HG03196 (cell line): ENCODE measurements at regions not wholly inside any gene's neighbourhood (a gene's known extent, or its start where the extent isn't known, plus 50 kb on each side); places are given as distances from the start of the nearest gene placed in this dataset.
"Not testable (repeated sequence)": the region's sequence is repeated elsewhere in the genome, so short reads cannot be mapped to it uniquely, and the experiment has no call there.

Experiments used
- ATAC-seq: cut with Tn5 transposase; IDR thresholded peaks from one replicate; pipeline ENCODE4 v1.9.1; 2021; ENCODE audit not compliant: unreplicated experiment

- ATAC-seq: no peak
Observed at GRCh38 chr2:13180729-13181128, 464.0 kb downstream of the TRIB2 start.

GRCh38 chr2:13193075-13193474 is 476.3 kb downstream of the TRIB2 start:
- ATAC-seq: no peak

GRCh38 chr2:13193900-13194299 is 477.2 kb downstream of the TRIB2 start:
- ATAC-seq: peak; percentile 80

- ATAC-seq: no peak
Observed at GRCh38 chr2:13195270-13195669, 478.5 kb downstream of the TRIB2 start.

- no peak for ATAC-seq
Observed at GRCh38 chr2:13197248-13197647, 480.5 kb downstream of the TRIB2 start.

GRCh38 chr2:13201924-13202323 is 485.2 kb downstream of the TRIB2 start:
- no peak for ATAC-seq

GRCh38 chr2:13212115-13212514 is 495.4 kb downstream of the TRIB2 start:
- ATAC-seq: no peak

GRCh38 chr2:13218205-13218604 is 501.5 kb downstream of the TRIB2 start:
- no peak for ATAC-seq

- no peak for ATAC-seq
Observed at GRCh38 chr2:13227578-13227977, 510.8 kb downstream of the TRIB2 start.

GRCh38 chr2:13230221-13230620 is 513.5 kb downstream of the TRIB2 start:
- no peak for ATAC-seq

GRCh38 chr2:13240061-13240460 is 523.3 kb downstream of the TRIB2 start:
- ATAC-seq: no peak

- no peak for ATAC-seq
Observed at GRCh38 chr2:13240789-13241487, 524.2 kb downstream of the TRIB2 start.

GRCh38 chr2:13252615-13253014 is 535.9 kb downstream of the TRIB2 start:
- ATAC-seq: no peak

GRCh38 chr2:13255485-13255884 is 538.7 kb downstream of the TRIB2 start:
- no peak for ATAC-seq

- ATAC-seq: no peak
Observed at GRCh38 chr2:13260402-13260801, 543.7 kb downstream of the TRIB2 start.

- ATAC-seq: no peak
Observed at GRCh38 chr2:13266166-13266565, 549.4 kb downstream of the TRIB2 start.

- ATAC-seq: no peak
Observed at GRCh38 chr2:13284688-13285087, 568.0 kb downstream of the TRIB2 start.

GRCh38 chr2:13289310-13289709 is 572.6 kb downstream of the TRIB2 start:
- ATAC-seq: no peak

GRCh38 chr2:13308478-13308805 is 591.7 kb downstream of the TRIB2 start:
- not testable (repeated sequence) for ATAC-seq

GRCh38 chr2:13308989-13309388 is 592.3 kb downstream of the TRIB2 start:
- ATAC-seq: no peak

- ATAC-seq: no peak
Observed at GRCh38 chr2:13332060-13332459, 615.3 kb downstream of the TRIB2 start.

- ATAC-seq: not testable (repeated sequence)
Observed at GRCh38 chr2:13334071-13334470, 617.3 kb downstream of the TRIB2 start.

- ATAC-seq: no peak
Observed at GRCh38 chr2:13334545-13334944, 617.8 kb downstream of the TRIB2 start.
